ENCODE measurements at regions not wholly inside any gene's neighbourhood (a gene's known extent, or its start where the extent isn't known, plus 50 kb on each side); places are given as distances from the start of the nearest gene placed in this dataset.
"Not testable (repeated sequence)": the region's sequence is repeated elsewhere in the genome, so short reads cannot be mapped to it uniquely, and the experiment has no call there.

DNA sequence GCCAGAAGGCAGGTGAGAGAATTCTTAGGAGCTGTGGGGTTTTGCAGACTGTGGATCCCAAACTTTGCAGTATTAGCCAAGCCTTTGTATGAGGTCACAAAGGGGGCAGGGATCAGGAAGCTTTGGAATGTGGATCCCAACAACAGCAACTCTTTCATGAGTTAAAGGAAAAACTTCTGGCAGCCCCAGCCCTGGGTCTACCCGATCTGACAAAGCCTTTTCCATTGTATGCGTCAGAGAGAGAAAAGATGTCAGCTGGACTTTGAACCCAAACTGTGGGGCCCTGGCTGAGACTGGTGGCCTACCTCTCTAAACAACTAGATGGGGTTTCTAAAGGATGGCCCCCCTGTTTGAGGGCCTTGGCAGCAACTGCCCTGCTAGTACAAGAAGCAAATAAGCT, 101.8 kb upstream of the OSBPL11 start:
- not testable (repeated sequence) for DNase-seq (ENCODE audit: low read depth)

DNA sequence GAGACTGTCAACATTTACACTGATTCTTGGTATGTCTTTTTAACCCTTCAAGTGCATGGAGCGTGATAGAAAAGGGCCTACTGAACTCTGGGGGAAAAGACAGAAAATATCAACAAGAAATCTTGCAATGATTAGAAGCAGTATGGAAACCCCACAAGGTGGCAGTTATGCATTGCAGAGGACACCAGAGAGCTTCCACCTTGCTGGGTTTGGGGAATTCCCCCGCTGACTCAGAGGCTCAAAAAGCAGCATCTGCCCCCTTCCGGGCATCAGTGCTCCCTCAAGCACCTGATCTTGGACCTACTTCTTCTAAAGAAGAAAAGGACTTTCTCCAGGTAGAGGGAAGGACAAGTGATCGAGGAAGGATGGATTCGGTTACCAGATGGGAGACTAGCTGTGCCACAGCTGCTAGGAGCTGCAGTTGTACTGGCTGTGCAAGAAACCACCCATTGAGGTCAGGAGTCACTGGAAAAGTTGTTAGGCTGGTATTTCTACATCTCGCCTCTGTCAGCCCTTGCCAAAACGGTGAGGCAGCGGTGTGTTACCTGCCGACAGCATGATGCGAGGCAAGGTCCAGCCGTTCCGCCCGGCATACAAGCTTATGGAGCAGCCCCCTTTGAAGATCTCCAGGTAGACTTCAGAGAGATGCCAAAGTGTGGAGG, 102.8 kb upstream of the OSBPL11 start:
- DNase-seq (ENCODE audit: low read depth), result not testable (repeated sequence)

DNA sequence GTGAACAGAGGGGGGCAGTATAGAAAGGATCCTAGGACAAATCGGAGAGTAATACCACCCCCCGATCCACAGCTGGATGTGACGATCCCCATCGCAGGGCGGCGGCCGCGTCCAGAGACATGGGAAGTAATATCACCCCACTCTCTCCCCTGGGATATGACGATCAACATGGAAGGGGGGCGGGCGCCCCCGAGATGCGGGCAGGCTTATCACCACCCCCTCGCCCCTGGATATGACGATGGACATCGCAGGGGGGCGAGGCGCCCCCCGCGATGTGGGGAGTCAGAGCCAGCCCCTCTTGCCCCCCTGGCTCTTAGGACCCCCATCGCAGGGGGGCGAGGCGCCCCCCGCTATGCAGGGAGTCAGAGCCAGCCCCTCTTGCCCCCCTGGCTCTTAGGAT, 120.4 kb upstream of the OSBPL11 start:
- no peak for DNase-seq (ENCODE audit: low read depth)

DNA sequence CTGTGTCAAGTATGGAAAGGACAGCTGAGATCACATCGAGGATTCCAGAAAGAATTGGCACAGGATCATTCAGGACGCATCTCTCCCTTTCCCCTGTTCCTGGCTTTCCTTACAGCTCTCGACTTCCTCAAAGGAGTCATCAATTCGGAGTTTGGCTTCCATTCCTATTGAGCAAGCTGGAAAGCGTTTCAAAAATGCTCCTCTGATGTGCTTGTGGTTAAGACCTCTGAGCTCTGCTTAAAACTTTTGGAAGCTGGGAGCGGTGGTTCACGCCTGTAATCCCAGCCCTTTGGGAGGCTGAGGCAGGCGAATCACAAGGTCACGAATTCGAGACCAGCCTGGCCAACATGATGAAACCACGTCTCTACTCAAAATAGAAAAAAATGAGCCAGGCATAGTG, 136.9 kb upstream of the OSBPL11 start:
- not testable (repeated sequence) for DNase-seq (ENCODE audit: low read depth)

DNA sequence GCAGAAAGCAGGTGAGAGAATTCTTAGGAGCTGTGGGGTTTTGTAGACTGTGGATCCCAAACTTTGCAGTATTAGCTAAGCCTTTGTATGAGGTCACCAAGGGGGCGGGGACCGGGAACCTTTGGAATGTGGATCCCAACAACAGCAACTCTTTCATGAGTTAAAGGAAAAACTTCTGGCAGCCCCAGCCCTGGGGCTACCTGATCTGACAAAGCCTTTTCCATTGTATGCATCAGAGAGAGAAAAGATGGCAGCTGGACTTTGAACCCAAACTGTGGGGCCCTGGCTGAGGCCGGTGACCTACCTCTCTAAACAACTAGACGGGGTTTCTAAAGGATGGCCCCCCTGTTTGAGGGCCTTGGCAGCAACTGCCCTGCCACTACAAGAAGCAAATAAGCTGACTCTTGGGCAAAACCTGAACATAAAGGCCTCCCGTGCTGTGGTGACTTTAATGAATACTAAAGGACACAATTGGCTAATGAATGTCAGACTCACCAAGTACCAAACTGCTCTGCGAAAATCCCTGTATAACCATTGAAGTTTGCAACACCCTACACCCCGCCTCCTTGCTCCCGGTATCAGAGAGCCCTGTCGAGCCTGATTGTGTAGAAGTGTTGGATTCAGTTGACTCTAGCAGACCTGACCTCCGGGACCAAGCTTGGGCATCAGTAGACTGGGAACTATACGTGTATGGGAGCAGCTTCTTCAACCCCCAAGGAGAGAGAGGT, 146.9 kb upstream of the OSBPL11 start:
- DNase-seq (ENCODE audit: low read depth), result not testable (repeated sequence)

DNA sequence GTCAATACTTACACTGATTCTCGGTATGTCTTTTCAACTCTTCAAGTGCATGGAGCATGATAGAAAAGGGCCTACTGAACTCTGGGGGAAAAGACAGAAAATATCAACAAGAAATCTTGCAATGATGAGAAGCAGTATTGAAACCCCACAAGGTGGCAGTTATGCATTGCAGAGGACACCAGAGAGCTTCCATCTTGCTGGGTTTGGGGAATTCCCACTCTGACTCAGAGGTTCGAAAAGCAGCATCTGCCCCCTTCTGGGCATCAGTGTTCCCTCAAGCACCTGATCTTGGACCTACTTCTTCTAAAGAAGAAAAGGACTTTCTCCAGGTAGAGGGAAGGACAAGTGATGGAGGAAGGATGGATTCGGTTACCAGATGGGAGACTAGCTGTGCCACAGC, 147.5 kb upstream of the OSBPL11 start:
- not testable (repeated sequence) for DNase-seq (ENCODE audit: low read depth)

DNA sequence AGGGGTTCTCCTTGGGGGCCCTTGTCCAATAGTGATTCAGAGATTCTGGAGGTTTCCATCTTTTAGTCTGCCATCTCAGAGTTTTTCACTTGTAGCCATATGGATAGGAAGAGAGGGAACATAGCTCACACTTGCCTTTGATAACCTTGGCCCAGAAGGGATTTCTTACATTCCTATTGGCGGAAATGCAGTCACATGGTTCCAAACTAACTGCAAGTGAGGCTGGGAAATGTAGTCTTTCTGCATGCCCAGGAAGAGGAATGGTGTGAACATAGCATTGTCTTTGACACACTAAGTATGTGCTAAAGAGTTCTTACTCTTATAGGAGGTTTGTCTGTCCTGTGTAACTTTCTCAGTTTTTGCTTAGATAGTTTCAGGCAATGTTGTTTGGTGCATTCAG, 161.8 kb upstream of the OSBPL11 start:
- not testable (repeated sequence) for DNase-seq (ENCODE audit: low read depth)

DNA sequence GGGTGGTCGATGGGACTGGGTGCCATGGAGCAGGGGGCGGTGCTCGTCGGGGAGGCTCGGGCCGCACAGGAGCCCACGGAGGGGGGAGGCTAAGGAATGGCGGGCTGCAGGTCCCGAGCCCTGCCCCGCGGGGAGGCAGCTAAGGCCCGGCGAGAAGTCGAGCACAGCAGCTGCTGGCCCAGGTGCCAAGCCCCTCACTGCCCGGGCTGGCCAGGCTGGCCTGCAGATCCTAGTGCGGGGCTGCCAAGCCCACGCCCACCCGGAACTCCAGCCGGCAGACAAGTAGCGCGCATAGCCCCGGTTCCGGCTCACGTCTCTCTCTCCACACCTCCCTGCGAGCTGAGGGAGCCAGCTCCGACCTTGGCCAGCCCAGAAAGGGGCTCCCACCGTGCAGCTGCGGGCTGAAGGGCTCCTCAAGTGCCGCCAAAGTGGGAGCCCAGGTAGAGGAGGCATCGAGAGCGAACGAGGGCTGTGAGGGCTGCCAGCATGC, 163.4 kb upstream of the OSBPL11 start:
- not testable (repeated sequence) for DNase-seq (ENCODE audit: low read depth)

DNA sequence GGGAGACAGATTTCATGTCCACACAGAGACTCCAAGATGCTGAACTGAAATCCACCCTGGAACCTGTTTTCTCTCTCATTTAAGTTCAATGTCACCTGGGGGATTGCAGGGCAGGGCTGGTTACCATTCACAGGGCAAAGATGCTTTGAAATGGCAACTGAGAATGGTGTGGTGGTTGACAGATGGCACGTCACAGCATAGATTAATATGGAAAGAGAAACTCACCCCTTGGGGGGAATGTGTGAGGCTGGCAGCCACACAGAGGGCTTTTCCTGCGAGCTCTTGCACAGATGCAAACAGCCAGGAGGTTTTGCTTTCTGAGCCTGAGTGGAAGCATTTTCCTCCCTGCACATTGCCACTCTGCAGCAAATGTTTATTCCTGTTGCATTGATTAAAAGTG, 167.3 kb upstream of the OSBPL11 start:
- DNase-seq (ENCODE audit: low read depth), result not testable (repeated sequence)

DNA sequence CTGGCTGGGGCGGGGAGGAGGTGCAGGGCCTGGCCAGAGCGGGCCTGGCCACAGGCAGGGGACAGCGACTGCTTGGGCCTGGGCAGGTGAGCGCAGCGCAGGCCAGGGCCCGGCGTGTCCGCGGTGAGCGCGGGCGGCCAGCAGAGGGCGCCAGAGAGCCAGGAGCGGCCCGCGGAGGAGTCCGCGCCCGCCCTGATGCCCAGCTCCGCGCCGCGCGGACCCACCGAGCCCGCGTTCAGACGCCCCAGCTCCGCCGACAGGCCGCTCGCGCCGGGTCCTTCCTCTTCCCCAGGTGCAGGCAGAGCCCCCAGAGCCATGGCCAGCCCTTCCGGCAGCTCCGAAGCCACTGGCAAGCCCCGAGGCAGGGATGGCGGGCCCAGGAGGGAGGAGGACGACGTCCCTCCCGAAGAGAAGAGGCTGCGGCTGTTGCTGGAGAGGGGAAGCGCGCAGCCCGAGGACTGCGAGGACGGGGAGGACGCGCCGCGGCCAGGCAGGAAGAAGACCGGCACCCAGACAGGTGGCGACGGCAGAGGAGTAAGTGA, 171.1 kb upstream of the OSBPL11 start:
- DNase-seq (ENCODE audit: low read depth), result not testable (repeated sequence)

DNA sequence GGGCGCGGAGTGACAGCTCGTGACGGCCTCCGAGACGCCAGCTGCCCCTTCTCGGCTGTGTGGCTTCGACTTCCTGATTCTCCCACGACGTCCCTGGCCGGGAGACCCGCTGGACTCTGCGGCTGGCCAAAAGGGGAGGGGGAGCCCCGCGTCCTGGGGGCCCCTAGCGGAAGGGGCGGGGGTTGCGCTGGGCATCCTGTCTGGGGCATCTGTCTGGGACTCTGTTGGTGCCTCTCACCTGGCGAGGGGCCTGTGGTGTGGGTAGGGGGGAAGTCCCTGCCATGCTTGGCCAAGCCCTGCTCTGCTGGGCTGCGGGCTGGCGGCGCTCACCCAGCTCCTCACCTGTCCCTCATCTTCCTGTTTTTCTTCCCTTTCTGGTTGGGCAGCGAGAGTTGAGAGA, 171.6 kb upstream of the OSBPL11 start:
- not testable (repeated sequence) for DNase-seq (ENCODE audit: low read depth)

DNA sequence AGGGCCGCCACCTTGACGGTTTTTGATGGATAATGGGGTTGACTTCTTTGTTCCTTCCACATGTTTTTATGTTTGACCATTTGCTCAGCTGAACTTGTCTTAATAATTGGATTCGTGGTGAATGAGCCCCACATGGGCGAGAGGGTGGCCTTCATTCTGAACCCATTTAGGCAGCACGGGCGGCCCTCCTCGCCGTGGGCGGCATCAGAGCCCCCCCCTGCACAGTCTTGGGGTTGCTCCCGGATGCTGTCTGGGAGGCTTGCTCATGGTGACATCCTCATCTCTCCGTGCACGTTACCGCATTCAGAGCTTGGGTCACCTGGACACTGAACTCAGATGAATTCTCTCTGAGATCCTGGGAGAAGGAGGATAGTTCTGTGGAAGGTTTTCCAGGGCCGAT, 172.3 kb upstream of the OSBPL11 start:
- no peak for DNase-seq (ENCODE audit: low read depth)

DNA sequence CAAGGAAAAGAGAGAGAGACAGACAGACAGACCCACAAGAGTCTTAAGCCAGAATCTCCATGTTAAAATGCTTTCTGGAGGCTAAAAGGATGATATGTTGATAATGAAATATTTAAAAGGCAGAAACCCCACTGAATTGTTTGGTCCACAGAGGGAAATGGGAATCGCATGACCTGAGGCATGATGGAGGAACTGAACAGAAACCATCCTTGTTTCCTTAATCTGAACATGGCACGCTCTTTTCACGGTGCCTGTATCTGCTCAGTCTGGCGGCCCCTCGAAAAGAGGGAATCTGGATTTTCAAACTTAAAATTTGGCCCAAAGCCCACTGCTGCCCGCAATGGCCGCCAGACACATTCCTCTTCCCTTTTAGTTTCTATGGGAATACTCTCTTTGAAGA, 173.5 kb upstream of the OSBPL11 start:
- not testable (repeated sequence) for DNase-seq (ENCODE audit: low read depth)

DNA sequence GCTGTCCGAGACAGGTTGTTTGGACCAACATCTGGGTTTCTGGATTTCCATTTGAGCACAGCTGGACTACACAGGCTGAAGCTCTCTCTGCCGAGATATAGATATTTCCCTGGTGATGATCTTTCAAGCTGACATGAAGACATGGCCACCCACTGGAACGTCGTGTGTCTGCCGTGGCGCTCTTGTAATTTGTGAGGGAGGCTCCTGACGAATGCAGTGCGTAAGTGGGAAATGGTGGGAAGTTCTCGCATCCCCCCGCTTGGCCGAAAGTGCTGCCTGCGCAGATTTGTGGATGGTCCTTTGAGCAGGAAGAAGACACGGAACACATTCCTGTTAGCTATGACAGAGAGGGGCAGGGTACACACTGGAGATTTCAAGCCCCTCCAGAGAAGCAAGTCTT, 176.2 kb upstream of the OSBPL11 start:
- not testable (repeated sequence) for DNase-seq (ENCODE audit: low read depth)

DNA sequence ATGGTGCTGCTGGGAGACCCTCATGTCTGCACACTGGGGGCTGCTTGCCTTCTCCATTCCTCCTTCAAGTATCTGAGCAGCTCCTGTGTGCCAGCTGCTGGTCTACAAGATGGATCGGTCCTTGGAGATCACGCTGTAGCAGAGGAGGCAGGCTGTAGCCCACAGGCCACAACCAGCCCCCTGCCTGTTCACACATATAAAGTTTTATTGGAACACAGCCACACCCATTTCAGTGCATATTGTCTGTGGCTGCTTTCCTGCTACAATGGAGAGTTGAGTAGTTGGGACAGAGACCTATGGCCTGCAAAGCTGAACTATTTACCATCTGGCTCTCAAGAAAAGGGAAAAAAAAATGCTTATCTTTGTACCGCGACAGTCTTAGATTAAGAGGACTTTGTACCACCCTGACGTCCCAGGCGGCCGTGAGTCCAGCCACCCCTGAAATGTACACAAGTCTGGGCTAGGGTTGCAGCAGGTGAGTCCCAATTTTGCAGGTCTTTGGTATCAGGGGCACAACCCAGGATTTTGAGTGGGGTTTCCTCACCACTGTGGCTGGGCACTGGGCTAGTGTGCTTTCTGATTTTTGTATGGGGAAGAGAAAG, 179.2 kb upstream of the OSBPL11 start:
- DNase-seq (ENCODE audit: low read depth), result not testable (repeated sequence)

DNA sequence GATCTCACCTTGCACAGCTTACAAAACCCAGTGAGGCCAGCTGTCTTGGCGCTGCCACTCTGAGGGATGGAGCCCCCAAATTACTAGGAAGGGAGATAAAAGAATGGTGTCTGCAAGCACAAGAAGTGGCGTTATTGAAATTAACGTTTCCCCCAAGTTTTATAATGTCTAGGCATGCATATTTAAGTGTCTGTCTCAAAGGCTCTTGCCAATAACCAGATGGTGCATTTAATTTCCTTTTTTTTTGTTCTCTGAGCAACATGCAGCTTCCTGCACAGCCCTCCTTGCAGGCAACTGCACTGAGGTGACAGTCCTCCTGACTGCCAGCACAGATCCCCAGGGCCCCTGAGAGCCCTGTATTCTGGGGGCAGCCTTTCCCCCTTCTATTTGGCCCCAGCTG, 179.8 kb upstream of the OSBPL11 start:
- not testable (repeated sequence) for DNase-seq (ENCODE audit: low read depth)

DNA sequence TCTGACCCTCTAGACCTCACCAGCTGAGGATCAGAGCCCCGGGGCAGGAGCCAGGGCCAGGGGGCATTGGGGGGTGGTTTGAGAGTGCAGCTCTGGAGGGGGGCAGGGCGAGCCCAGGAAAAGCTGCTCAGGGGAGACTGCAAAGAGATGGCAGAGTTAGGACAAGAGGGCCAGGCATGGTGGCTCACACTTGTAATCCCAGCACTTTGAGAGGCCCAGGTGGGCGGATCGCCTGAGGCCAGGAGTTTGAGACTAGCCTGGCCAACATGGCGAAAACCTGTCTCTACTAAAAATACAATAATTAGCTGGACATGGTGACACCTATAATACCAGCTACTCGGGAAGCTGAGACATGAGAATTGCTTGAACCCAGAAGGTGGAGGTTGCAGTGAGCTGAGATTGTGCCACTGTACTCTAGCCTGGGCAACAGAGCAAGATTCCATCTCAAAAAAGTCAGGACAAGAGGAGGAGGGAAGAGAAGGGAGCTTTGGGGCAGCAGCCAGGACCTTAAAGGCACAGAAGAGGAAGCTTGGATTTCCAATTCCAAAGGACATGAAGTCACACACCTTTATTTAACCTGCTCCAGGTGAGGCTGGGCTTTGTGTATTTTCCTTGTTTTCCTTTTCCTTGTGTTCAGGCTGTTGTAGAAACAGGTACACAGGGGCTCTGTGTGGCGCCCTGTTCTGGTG, 180.5 kb upstream of the OSBPL11 start:
- DNase-seq (ENCODE audit: low read depth), result not testable (repeated sequence)

DNA sequence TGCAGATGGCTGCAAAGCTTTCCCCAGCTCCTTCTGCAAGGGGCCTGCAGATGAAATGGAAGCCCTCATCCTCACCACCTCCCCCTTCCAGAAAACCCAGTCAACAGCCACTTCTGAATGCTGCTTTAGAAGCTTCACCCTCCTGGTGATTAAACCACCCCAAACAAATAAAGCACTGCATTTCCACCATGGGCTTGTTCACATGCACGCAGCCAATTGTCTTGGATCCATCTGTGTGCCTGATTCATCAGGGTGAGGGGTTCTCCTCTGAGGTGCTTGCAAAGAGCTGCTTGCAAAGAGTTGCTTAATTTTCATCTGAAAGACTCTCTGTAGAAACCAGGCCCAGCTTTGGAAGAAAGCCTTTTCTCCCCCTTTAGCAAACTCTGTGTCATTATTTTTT, 184.0 kb upstream of the OSBPL11 start:
- DNase-seq (ENCODE audit: low read depth), result not testable (repeated sequence)

DNA sequence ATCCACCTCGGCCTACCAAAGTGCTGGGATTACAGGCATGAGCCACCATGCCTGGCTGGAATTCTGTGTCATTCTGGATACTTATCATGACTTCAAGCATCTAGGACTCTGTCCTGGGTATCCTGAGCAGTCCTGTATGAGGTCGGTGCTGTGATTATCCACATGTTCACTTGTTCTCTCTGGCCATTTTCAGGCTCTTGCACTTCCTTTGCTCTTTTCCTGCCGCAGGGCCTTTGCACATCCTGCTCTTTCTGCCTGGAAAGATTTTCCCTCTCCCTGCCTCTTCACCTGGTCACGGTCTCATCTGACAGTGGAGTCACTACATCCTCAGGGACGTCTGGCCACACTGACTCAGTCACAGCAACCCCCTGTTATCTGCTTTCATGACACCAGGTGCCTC, 184.6 kb upstream of the OSBPL11 start:
- not testable (repeated sequence) for DNase-seq (ENCODE audit: low read depth)

DNA sequence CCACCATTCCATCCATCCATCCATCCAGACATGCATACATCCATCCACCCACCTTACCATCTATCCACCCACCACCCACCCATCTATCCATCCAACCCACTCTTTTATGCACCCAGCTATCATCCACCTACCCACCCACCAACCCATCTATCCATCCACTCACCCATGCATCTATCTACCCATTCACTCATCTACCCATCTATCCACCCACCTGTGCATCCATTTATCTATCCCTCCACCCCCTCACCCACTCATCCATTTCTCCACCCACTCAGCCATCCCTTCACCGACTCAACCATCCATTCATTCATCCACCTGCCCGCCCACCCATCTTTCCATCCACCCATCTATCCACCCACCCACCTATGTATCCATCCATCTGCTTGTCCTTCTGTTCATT, 186.4 kb upstream of the OSBPL11 start:
- DNase-seq (ENCODE audit: low read depth), result not testable (repeated sequence)

DNA sequence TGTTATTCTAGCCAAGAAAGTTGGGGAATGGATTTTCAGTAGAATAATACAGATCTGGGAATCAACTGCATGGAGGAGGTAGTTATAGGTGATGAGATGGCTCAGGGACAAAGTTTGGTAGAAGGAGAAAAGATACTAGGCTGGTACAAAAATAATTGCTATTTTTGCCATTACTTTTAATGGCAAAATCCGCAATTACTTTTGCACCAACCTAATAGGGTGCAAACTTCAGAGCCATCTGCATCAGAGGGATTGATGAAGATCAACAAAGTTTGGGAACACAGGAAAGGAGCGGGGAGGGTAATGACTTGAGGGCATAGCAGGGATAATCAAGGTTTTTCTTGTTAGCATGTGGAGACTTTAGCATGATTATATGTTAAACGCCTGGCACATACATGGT, 178.7 kb upstream of the ROPN1B start:
- DNase-seq (ENCODE audit: low read depth), result not testable (repeated sequence)

DNA sequence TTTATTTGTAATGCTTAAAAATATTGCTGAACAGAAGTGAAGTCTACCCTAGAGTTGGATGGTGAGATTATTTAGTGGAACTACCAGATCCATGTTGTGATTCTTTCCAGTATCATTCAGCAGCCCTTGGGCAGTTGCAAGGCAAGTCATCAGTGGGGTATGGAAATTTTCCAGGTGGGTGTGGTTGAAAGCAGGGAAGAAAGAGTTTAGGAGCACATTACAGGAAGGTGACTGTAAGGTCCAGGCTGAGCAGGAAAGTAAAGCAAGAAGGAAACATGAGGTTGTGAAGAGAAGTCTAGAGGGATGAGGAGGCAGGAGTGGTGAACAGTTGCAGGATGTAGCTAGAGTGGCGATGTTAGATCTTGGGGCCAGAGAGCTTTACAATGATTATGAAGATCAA, 178.0 kb upstream of the ROPN1B start:
- not testable (repeated sequence) for DNase-seq (ENCODE audit: low read depth)
